Testis (tissue), 2 donors: ENCODE measurements at regions not wholly inside any gene's neighbourhood (a gene's known extent, or its start where the extent isn't known, plus 50 kb on each side); places are given as distances from the start of the nearest gene placed in this dataset.

Experiments
- DNase-seq: peaks from one replicate; pipeline ENCODE4 v3.0.0-alpha.2; 2019
- H3K27ac ChIP-seq, 2 donors: fragments of 200-600 bp; sonication (generic); one replicate each; pipeline ENCODE4 v1.5.1; 2019
- H3K27me3 ChIP-seq: fragments of 200-600 bp; sonication (generic); one replicate; pipeline ENCODE4 v1.5.1; 2019
- H3K36me3 ChIP-seq: fragments of 200-600 bp; sonication (generic); one replicate; pipeline ENCODE4 v1.5.1; 2017; ENCODE audit warnings: low read depth; ENCODE audit errors: missing control alignments
- H3K4me1 ChIP-seq: fragments of 200-600 bp; sonication (generic); one replicate; pipeline ENCODE4 v1.5.1; 2019
- H3K4me3 ChIP-seq, 2 donors: fragments of 200-600 bp; sonication (generic); one replicate each; pipeline ENCODE4 v1.5.1; 2017 to 2019
- H3K9me3 ChIP-seq: fragments of 200-600 bp; sonication (generic); one replicate; pipeline ENCODE4 v1.5.1; 2017
- CTCF ChIP-seq, 3 experiments: fragments of 450-650 bp in 2 of 3; fragments of 200-600 bp in 1 of 3; sonication (generic) in 1 of 3; IDR thresholded peaks; one replicate each; pipeline ENCODE4 v1.5.1; 2016 to 2019; ENCODE audit warnings: antibody characterized with exemption in 3 of 3, mild to moderate bottlenecking in 2 of 3, moderate library complexity in 1 of 3
- POLR2A ChIP-seq: fragments of 450-650 bp; IDR thresholded peaks from one replicate; pipeline ENCODE4 v1.6.1; 2017; ENCODE audit warnings: antibody characterized with exemption, mild to moderate bottlenecking, moderate library complexity
- WGBS, 2 donors: methylation state at CpG; one replicate each; pipeline ENCODE4 v1.1.5; 2018; 5-methylcytosine and 5-hydroxymethylcytosine counted together
- intact Hi-C: fragments of 100-400 bp; cut with DNase I; formaldehyde crosslinking; loops from one replicate; pipeline ENCODE4 v1.15.1; 2023; ENCODE audit warnings: low total_unique reads

DNA sequence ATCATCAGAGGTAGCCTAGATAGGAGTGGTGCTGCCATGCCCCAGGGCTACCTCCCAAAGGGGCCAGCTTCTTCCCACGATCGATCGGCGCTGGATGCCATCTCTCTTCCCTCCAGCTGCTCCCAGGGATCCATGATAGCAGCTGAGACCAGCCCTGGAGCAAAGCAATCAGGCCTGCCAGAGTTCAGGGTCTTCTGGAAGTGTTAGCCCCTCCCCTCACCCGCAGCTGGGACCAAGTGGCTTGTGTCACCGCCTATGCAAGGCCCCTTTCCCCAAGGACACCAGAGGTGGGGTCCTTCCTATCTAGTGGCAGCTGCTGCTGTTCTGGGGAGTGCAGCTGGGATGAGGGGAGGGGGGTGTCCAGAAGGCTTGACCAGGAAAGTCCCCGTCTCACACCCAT is 87.0 kb downstream of the IRF2BPL start:
- intact Hi-C loops = no loop called here
- 71 to 86% methylated on average over 6 to 7 of the region's 7 CpGs for WGBS, 2 donors
- Histone ChIP-seq H3K4me3 (no peak overlapping the region), H3K9me3 (no peaks in the 10 kb centered on the region), H3K27me3 (no peaks in the 10 kb centered on the region), H3K36me3 (no peaks in the 10 kb centered on the region), H3K4me1 (peaks cover 20% of the 10 kb centered on the region), H3K27ac (no peak overlapping the region)
- no peak for DNase-seq
- TF ChIP-seq POLR2A = no peak
- TF ChIP-seq CTCF (IDR thresholded peaks at IDR 0.05) = no peak

DNA sequence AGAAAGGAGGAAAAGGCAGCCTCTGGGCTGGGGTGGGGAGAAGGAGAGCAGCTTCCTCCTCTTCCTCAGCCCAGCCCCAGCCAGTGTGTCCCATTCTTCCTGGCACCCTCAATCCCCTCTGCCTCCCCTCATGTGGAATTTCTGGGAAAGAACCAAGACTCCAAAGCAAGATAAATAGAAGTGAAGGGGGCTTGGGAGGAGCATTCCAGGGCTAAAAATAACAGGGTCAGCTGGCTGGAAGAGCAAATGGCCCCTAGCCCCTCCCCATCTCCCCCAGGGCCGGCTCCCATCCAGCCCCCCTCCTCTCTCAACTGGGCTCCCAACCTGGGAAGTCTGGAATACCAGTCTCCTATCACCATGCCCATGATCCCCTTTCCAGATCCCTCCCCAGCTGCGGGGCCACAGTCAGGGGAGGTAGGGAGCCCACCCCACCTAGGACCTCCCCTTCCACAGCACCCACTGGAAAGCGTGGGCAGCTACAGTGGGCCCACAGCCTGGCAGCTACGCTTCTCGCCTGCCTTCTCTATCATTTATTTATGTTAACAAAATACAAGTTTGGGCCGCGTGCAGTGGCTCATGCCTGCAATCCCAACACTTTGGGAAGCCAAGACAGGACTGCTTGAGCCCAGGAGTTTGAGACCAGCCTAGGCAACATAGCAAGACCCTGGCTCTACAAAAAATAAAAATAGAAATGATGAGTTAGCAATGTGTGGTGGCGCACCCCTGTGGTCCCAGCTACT is 88.3 kb downstream of the IRF2BPL start:
- WGBS, 2 donors = 85 to 89% methylated on average over 8 of the region's 8 CpGs
- no peak for TF ChIP-seq CTCF (IDR thresholded peaks at IDR 0.05)
- TF ChIP-seq POLR2A = no peak
- Histone ChIP-seq H3K27ac (no peak overlapping the region), H3K4me1 (peaks cover 23% of the 10 kb centered on the region), H3K4me3 (no peak overlapping the region), H3K36me3 (no peaks in the 10 kb centered on the region), H3K9me3 (no peaks in the 10 kb centered on the region), H3K27me3 (no peaks in the 10 kb centered on the region)
- no peak for DNase-seq
- intact Hi-C loops = no loop called here

- no peak overlapping the region for H3K4me3 ChIP-seq
- H3K27ac ChIP-seq = no peak overlapping the region
These were observed 89.3 kb downstream of the IRF2BPL start for GRCh38 chr14:76939015-76939742.

GRCh38 chr14:76938092-76938500 is 90.4 kb downstream of the IRF2BPL start:
- H3K4me1 ChIP-seq = peaks cover 23% of the 10 kb centered on the region
- H3K9me3 ChIP-seq = no peaks in the 10 kb centered on the region
- intact Hi-C loops = no loop called here
- no peak overlapping the region for H3K4me3 ChIP-seq
- DNase-seq = no peak
- 78 to 79% methylated on average over 3 of the region's 3 CpGs for WGBS, 2 donors
- H3K27ac ChIP-seq = no peak overlapping the region
- no peaks in the 10 kb centered on the region for H3K36me3 ChIP-seq
- no peaks in the 10 kb centered on the region for H3K27me3 ChIP-seq
- TF ChIP-seq POLR2A (no peak), CTCF (IDR thresholded peaks at IDR 0.05) (no peak)

More at GRCh38 chr14:76939015-76939742, 89.3 kb downstream of the IRF2BPL start:
- Histone ChIP-seq H3K4me1 (peaks cover 23% of the 10 kb centered on the region), H3K36me3 (no peaks in the 10 kb centered on the region), H3K9me3 (no peaks in the 10 kb centered on the region), H3K27me3 (no peaks in the 10 kb centered on the region)
- no peak for DNase-seq
- intact Hi-C loops = no loop called here
- TF ChIP-seq CTCF (IDR thresholded peaks at IDR 0.05) (no peak), POLR2A (no peak)
- 89 to 94% methylated on average over 10 of the region's 10 CpGs for WGBS, 2 donors
